Upper lobe of left lung (tissue), 4 donors: ENCODE measurements at regions not wholly inside any gene's neighbourhood (a gene's known extent, or its start where the extent isn't known, plus 50 kb on each side); places are given as distances from the start of the nearest gene placed in this dataset.
"Not testable (repeated sequence)": the region's sequence is repeated elsewhere in the genome, so short reads cannot be mapped to it uniquely, and the experiment has no call there.

Source experiments
- CTCF ChIP-seq, 6 experiments: fragments of 450-650 bp in 4 of 6; fragments of 200-600 bp in 2 of 6; sonication (generic) in 2 of 6; IDR thresholded peaks; one replicate each; pipeline ENCODE4 v1.5.1; 2016 to 2019; ENCODE audit warnings: antibody characterized with exemption in 6 of 6
- EP300 ChIP-seq, 4 donors: sonication (generic); formaldehyde crosslinking; IDR thresholded peaks; one replicate each; pipeline ENCODE4 v1.5.1; 2017; ENCODE audit warnings: antibody characterized with exemption in 4 of 4, control low read depth in 2 of 4
- POLR2A ChIP-seq, 4 donors: fragments of 450-650 bp; IDR thresholded peaks; one replicate each; pipeline ENCODE4 v1.5.1; 2016 to 2017; ENCODE audit warnings: antibody characterized with exemption in 4 of 4, mild to moderate bottlenecking in 2 of 4
- POLR2AphosphoS5 ChIP-seq, 2 donors: sonication (generic); formaldehyde crosslinking; IDR thresholded peaks; one replicate each; pipeline ENCODE4 v1.5.1; 2017; ENCODE audit warnings: antibody characterized with exemption in 2 of 2

GRCh38 chr10:133753545-133753944 lies 127.0 kb upstream of the FRG2B start:
- TF ChIP-seq POLR2A, CTCF, POLR2AphosphoS5, EP300 (IDR thresholded peaks at IDR 0.05): not testable (repeated sequence)
